Lower leg skin (tissue), 4 donors: ENCODE measurements at regions not wholly inside any gene's neighbourhood (a gene's known extent, or its start where the extent isn't known, plus 50 kb on each side); places are given as distances from the start of the nearest gene placed in this dataset.

ENCODE experiments used
- DNase-seq, 2 donors: peaks; one replicate each; pipeline ENCODE4 v3.0.0-alpha.2; 2019; ENCODE audit warnings: low spot score in 2 of 2
- H3K4me3 ChIP-seq: fragments of 200-600 bp; sonication (generic); 2 replicates; pipeline ENCODE4 v1.5.1; 2017; ENCODE audit warnings: mild to moderate bottlenecking, low read depth; ENCODE audit not compliant: poor library complexity, severe bottlenecking
- CTCF ChIP-seq, 3 donors: fragments of 450-650 bp; IDR thresholded peaks; one replicate each; pipeline ENCODE4 v1.5.1; 2016; ENCODE audit warnings: antibody characterized with exemption in 3 of 3, mild to moderate bottlenecking in 3 of 3, moderate library complexity in 2 of 3
- POLR2A ChIP-seq, 2 donors: fragments of 450-650 bp; IDR thresholded peaks; one replicate each; pipeline ENCODE4 v1.6.1; 2016 to 2017; ENCODE audit warnings: antibody characterized with exemption in 2 of 2, mild to moderate bottlenecking in 1 of 2, moderate library complexity in 1 of 2
- WGBS, 2 donors: methylation state at CpG; one replicate each; pipeline ENCODE4 v1.1.5; 2018; 5-methylcytosine and 5-hydroxymethylcytosine counted together
- intact Hi-C: fragments of 100-400 bp; cut with DNase I; formaldehyde crosslinking; loops from one replicate; pipeline ENCODE4 v1.15.0; 2023; ENCODE audit warnings: low total_unique reads

DNA sequence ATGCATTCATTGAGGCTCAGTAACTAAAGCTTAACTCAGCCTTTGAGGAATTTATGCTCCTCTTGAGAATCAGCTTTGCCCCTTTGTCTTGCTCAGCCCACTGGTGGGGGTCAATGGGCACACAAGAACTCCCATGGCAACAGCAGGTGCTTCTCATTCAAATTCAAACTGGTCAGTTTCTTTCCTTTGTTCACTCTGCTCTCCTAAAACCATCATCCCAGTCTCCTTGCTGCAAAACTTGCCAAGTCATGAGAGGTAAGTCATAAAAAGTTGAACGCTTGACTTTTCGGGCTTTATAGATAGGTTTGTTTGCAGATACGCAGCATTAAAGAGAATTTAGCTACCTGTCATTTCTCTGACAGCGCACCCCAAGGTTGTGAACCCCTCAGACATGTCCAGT lies 146.8 kb downstream of the TFAP2A start:
- no peak overlapping the region for H3K4me3 ChIP-seq
- TF ChIP-seq POLR2A (IDR thresholded peaks at IDR 0.05) (no peak), CTCF (IDR thresholded peaks at IDR 0.05) (no peak)
- 75 to 85% methylated on average over 4 of the region's 4 CpGs for WGBS, 2 donors
- no peak for DNase-seq
- intact Hi-C loops: no loop called here

DNA sequence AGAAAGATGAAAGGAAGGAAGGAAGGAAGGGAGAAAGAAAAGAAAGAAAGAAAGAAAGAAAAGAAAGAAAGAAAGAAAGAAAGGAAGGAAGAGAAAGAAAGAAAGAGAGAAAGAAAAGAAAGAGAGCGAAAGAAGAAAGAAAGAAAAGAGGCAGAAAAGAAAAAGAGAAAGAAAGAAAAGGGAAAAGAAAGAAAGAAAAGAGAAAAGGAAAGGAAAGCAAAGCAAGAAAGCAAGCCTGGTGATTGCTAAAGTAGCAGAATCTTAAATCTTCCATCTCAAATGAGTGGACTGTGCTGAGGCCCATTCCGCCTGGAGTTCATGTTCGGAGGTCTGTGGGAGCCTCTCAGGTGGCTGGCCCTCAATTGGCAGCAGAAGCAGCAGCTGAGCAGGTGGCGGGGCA lies 148.4 kb downstream of the TFAP2A start:
- TF ChIP-seq CTCF (IDR thresholded peaks at IDR 0.05): no peak
- no peak for TF ChIP-seq POLR2A (IDR thresholded peaks at IDR 0.05)
- intact Hi-C loops: no loop called here
- no peak overlapping the region for H3K4me3 ChIP-seq
- no peak for DNase-seq
- WGBS, 2 donors: 63 to 78% methylated on average over 4 of the region's 4 CpGs

- H3K4me3 ChIP-seq: no peak overlapping the region
- 82 to 87% methylated on average over 2 of the region's 2 CpGs for WGBS, 2 donors
- intact Hi-C loops: no loop called here
- TF ChIP-seq CTCF (IDR thresholded peaks at IDR 0.05) (no peak), POLR2A (IDR thresholded peaks at IDR 0.05) (no peak)
- no peak for DNase-seq
Measured at GRCh38 chr6:10266061-10266460, 148.8 kb downstream of the TFAP2A start.

GRCh38 chr6:10262505-10262904 lies 152.4 kb downstream of the TFAP2A start:
- no peak for TF ChIP-seq POLR2A (IDR thresholded peaks at IDR 0.05)
- TF ChIP-seq CTCF (IDR thresholded peaks at IDR 0.05): no peak
- 88 to 90% methylated on average over 2 of the region's 2 CpGs for WGBS, 2 donors
- no peak for DNase-seq

GRCh38 chr6:10259671-10260070 lies 155.2 kb downstream of the TFAP2A start:
- H3K4me3 ChIP-seq: no peak overlapping the region
- intact Hi-C loops: no loop called here
- WGBS, 2 donors: 53 to 64% methylated on average over 3 of the region's 3 CpGs
- TF ChIP-seq CTCF (IDR thresholded peaks at IDR 0.05): no peak
- no peak for TF ChIP-seq POLR2A (IDR thresholded peaks at IDR 0.05)
- no peak for DNase-seq

More at GRCh38 chr6:10262505-10262904, 152.4 kb downstream of the TFAP2A start:
- H3K4me3 ChIP-seq: no peak overlapping the region
- intact Hi-C loops: no loop called here

GRCh38 chr6:10258341-10258740 lies 156.5 kb downstream of the TFAP2A start:
- intact Hi-C loops: no loop called here
- no peak for TF ChIP-seq POLR2A (IDR thresholded peaks at IDR 0.05)
- TF ChIP-seq CTCF (IDR thresholded peaks at IDR 0.05): no peak
- DNase-seq: no peak
- WGBS, 2 donors: 78 to 93% methylated on average over 1 of the region's 1 CpG
- H3K4me3 ChIP-seq: no peak overlapping the region
